ENCODE measurements at regions not wholly inside any gene's neighbourhood (a gene's known extent, or its start where the extent isn't known, plus 50 kb on each side); places are given as distances from the start of the nearest gene placed in this dataset.

DNA sequence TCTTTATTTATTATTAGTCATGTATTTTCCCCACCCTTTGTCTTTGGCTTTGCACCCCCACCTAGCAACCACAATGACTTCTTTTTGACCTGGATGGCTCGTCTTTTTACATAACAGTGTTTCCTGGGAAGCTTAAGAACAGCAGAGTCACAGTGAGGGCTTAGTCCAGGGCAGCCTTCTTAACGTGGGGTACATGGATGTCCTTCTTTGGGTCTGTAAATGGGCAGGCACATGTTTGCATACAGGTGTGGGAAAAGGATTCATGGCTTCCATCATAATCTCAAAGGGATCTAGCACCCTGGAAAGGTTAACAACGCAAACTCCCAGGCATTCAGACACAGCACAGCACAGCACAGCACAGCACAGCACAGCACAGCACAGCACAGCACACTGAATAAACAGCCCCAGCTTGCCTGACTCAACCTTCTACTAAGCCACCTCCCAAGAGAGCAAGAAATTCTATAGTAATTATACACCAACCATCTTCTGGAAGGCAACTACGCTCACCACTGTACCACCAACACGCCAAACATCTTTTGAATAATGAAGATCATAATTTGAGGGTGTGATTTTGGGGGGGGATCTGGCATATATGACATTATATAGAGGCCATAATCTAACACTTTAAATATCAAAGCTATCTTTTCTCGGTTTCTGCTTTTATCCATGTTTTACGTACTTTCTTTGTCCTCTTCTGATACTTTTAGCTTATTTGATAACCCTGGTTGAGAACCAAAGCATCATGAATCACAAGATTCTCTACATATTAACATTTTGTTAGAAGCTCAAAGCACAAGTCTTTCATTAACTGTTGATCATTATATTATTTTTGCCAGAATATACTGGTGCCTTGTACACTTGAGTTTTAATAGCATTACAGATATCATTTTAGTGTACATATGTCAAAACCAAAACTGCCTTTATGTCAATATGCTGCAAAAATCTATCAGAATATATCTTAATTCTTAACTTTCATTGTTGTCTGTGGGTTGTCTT is 177.2 kb upstream of the KLF14 start:
- TF ChIP-seq, protein P1, sequence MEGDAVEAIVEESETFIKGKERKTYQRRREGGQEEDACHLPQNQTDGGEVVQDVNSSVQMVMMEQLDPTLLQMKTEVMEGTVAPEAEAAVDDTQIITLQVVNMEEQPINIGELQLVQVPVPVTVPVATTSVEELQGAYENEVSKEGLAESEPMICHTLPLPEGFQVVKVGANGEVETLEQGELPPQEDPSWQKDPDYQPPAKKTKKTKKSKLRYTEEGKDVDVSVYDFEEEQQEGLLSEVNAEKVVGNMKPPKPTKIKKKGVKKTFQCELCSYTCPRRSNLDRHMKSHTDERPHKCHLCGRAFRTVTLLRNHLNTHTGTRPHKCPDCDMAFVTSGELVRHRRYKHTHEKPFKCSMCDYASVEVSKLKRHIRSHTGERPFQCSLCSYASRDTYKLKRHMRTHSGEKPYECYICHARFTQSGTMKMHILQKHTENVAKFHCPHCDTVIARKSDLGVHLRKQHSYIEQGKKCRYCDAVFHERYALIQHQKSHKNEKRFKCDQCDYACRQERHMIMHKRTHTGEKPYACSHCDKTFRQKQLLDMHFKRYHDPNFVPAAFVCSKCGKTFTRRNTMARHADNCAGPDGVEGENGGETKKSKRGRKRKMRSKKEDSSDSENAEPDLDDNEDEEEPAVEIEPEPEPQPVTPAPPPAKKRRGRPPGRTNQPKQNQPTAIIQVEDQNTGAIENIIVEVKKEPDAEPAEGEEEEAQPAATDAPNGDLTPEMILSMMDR (conservative IDR thresholded peaks at IDR 0.05), result no peak
- no peak overlapping the region for H3K27ac ChIP-seq

DNA sequence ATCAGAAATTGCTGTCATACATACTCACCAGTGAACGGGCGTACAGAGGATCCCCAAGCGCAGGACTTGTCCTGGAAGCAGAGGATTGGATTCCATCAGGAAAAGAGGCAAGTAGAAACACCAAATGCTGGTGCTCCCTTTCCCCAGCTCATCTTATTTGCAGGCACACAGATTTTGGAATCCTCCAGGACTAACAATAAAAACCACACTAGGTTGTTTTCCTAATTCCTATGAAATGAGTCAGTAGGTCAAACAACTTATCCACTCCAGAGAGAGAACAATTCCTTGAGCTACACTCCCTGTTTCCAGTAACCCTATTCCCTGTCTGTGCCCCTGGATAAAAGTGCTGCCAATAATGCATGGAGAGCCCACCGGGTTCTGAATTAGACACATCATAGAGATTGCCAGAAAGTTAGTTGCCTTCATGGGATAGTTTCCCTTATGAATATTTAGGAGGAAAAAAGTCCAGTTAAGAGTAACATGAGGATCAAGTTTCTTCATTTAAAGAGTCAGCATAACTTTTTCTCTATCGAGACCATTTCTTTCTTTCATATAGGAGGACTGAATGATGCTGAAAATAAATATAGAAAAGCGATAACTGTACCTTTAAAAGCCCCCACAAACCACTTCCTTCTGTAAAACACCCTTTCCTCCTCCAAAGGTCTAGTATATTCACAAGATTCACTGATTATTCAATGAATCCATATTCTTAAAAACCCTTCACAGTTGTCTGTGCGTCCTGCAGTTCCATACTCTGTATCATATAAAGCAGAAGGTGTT is 178.3 kb upstream of the KLF14 start:
- no peak overlapping the region for H3K27ac ChIP-seq
- TF ChIP-seq, protein P1 (conservative IDR thresholded peaks at IDR 0.05), result no peak

DNA sequence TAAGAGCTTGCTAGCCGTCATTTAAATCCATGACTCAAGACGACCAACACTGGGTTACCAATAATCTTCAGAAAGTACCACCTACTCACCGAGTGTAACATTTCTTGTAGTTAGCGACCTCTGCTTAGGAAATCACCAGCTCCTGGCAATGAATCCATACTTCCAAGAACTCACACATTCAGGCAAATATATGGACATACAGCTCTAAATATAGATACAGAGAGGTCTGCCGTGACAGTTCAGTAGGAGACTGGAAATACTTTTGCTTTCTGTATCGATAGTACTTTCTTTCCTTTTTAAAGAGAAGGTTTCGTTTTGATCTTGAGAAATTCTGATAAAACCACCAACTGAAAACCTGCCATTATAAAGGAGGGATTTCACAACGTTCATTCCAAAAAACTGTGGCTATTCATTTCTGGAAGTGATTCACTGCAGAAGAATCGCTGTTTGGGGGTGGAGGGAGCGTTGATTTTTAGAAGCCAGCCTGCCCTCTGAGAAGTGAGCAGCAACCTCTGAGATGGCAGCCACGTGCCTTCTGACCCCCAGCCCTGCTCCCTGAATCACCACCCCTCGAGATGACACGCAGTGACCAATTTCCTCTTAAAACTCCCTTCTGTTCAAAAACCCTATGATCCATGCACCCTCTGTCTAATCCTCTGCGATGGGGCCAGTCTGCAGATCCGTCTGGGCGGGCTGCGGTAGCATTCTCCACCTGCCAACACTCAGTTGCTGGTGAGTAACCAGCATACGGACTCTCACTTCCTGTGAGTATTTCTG is 179.0 kb upstream of the KLF14 start:
- TF ChIP-seq, protein P1 (conservative IDR thresholded peaks at IDR 0.05), result no peak
- no peak overlapping the region for H3K27ac ChIP-seq

DNA sequence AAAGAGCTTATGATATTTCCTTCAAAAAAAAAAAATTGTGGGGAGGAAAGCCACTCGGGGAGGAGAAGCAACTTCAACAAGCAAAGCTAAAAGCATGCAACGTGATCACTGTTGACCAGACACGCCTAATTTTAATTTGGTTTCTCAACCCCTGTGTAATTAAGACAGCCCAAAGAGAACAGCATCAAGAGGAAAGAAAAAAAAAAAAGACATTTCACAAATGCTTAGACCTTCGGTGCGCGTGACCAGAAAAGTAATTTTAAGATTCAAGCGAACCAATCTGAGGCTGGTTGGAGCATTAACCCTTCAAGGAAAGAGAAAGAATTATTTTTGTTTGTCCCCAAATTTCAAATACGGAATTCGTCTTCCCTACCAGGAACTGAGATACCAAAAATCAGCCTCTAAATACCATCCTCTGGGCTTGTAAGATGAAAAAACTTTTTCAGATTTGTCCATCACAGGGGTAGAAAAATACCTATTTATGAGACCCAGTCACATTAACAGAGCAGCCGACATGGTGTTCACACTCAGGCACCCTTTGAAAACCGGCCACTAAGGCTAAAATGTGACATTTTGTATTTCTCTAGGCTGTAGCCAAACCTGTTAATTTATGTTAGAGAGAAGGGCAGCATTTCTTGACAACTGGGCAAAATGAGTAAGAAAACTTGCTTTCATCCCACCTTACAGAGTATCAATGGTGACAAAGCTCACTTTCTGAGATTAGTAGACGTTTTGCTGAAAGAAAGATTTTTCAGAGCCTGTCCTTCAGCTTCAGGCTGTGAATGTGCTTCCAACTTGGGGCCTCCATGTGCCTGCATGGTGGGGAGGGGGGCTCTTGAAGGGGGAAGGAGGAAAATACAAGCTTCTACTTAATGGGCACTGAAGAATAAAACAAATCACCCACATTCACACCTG is 179.9 kb upstream of the KLF14 start:
- TF ChIP-seq, protein P1 (conservative IDR thresholded peaks at IDR 0.05), result no peak
- H3K27ac ChIP-seq, result no peak overlapping the region

DNA sequence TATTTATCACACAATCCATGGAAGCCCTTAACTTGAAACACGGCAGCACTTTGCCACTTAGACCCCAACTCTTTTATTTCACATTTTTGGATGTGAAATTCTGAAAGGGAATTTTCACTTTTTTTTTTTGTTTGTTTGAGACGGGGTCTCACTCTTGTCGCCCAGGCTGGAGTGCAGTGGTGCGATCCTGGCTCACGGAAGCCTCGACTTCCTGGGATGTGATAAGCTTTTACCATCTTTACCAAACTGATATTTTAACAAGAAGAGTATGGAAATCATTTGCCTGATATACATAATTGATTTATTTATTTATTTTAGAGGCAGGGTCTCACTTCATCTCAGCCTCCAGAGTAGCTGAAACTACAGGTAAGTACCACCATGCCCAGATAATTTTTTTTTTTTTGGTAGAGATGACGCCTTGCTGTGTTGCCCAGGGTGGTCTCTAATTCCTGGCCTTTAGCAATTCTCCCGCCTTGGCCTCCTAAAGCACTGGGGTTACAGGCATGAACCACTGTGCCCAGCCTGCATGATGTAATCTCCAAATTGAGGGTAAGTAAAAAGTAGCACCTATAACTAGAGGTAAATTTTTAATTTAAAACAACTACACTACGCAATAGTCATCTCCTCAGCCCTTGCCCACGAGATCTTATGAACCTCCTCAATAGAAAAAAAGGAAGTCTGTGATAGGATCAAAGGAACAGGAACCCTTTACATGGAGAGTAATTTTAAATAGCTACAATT is 180.7 kb upstream of the KLF14 start:
- H3K27ac ChIP-seq, result no peak overlapping the region

More for the DNA sequence above, 180.7 kb upstream of the KLF14 start:
- TF ChIP-seq, protein P1 (conservative IDR thresholded peaks at IDR 0.05), result no peak
